NOMO-1 (cell line): ENCODE measurements at regions not wholly inside any gene's neighbourhood (a gene's known extent, or its start where the extent isn't known, plus 50 kb on each side); places are given as distances from the start of the nearest gene placed in this dataset.
"Not testable (repeated sequence)": the region's sequence is repeated elsewhere in the genome, so short reads cannot be mapped to it uniquely, and the experiment has no call there.

ENCODE experiments used
- DNase-seq, 2 experiments: peaks; one replicate each; lab custom pipeline; 2025; ENCODE audit not compliant: unreplicated experiment in 2 of 2; lab: John Stamatoyannopoulos, UW

- DNase-seq: no peak
Measured at GRCh38 chr7:115793958-115794702, 236.4 kb downstream of the TFEC start.

DNA sequence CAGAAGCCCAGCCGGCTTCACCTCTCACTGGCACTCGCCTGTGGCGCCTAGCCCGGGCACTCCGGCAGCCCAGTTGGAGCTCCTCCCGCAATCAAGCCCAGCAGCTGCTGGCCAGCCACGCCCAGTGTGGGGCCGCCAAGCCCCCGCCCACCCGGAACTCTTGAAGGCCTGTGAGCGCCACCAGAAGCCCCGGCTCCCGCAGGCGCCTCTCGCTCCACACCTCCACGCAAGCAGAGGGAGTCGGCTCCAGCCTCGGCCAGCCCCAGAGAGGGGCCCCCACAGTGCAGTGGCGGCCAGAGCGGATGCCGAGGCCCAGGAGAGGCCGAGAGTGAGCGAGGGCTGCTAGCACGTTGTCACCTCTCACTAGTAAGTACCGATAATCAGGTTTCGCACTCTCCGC is 240.7 kb downstream of the TFEC start:
- DNase-seq: no peak

DNA sequence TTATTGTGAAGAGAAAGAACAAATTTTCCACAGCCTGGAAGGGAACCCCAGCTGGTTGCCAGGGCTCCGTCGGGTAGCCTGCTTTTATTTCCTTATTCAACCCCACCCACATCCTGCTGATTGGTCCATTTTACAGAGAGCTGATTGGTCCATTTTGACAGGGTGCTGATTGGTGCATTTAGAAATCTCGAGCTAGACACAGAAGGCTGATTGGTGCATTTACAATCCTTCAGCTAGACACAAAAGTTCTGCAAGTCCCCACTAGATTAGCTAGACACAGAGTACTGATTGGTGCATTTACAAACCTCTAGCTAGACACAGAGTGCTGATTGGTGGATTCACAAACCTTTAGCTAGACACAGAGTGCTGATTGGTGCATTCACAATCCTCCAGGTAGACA is 241.1 kb downstream of the TFEC start:
- not testable (repeated sequence) for DNase-seq

GRCh38 chr7:115782696-115783490 is 247.7 kb downstream of the TFEC start:
- DNase-seq: no peak

- DNase-seq: no peak
Measured at GRCh38 chr7:115779561-115779960, 251.0 kb downstream of the TFEC start.

GRCh38 chr7:115775981-115776380 is 254.6 kb downstream of the TFEC start:
- DNase-seq: no peak

DNA sequence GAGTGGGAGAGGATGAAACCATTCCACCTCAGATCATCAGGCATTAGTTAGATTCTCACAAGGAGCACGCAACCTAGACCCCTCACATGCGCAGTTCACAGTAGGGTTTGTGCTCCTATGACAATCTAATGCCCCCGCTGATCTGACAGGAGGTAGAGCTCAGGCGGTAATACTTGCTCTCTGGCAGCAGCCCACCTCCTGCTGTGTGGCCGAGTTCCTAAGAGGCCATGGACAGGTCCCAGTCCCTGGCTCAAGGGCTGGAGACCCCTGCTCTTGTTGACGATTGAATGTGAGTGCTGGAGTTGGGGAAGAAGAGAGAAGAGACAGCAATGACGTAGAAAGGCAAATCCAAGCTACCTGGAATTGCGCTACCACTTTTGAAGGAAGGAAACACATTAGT is 267.2 kb downstream of the TFEC start:
- no peak for DNase-seq

DNA sequence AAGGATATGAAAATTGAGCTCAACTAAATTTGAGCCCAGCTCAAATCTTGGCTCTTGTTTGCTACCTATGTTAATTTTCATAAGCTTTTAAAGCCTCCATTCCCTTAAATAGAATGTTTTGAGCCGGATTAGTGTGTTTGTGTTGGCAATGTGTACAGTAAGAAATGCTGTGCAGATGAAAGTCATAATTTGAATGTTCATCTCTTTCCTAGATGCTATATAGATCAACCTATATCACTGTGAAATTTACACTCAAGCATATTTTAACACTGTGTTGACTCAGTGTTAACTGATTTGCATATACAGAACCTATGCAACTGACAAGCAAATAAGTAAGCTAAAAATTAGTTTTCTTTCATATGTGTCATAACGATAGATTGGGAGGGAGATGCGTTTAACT is 272.5 kb downstream of the TFEC start:
- no peak for DNase-seq

- DNase-seq: no peak
Measured at GRCh38 chr7:115754226-115754625, 276.3 kb downstream of the TFEC start.

GRCh38 chr7:115749924-115750323 is 280.6 kb downstream of the TFEC start:
- DNase-seq: no peak

GRCh38 chr7:115748123-115748738 is 282.3 kb downstream of the TFEC start:
- DNase-seq: no peak

DNA sequence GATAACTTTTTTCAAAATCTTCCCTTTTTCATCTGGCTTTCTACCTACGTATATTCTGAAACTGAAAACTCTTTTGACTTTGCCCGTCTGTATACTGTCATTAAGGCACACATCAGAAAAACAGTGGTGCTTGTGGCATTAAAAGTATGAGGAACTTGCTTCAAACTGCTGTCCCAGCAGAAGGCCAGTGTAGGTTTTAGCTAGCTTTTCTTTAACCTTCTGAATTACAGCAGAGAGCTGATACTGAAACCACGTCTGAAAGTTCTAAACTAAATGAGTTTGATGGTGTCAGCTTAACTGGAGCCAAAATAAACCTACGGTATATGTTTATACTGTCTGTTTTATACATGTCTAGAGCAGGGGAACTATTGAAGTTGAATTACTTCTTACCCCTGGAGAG is 283.4 kb downstream of the TFEC start:
- no peak for DNase-seq

- DNase-seq: no peak
Measured at GRCh38 chr7:115740043-115740442, 290.5 kb downstream of the TFEC start.

- DNase-seq: no peak
Measured at GRCh38 chr7:115734641-115735040, 295.9 kb downstream of the TFEC start.

GRCh38 chr7:115731796-115732471 is 298.6 kb downstream of the TFEC start:
- no peak for DNase-seq

- no peak for DNase-seq
Measured at GRCh38 chr7:115728518-115728917, 302.0 kb downstream of the TFEC start.

DNA sequence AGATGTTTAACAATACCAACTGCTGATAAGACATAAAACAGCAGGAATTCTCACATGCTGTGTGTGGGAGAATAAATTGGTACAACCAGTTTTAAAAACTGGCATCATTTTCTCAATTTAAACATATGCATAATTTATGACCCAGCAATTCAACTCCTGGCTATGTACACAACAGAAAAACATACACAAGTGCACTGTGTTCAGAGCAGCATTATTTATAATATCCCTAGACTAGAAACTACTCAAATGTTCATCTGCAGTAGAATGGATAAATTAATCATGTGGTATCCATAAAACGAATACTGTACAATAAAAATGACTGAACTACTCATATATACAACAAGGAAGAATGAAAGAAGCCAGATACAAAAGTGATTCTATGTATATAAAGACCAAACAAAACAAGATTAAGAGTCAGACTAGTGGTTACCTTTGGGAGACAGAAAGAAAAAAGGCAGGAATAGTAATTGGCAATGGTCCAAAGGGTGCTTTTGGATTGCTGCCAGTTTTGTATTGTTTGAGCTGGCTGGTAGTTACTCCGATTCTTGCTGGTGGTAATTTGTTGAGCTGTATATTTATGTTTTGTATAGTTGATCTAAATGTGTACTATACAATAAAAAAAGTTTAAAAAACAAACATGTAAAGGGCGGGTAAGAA is 306.0 kb downstream of the TFEC start:
- no peak for DNase-seq

GRCh38 chr7:115722302-115722977 is 308.1 kb downstream of the TFEC start:
- DNase-seq: no peak

- DNase-seq: no peak
Measured at GRCh38 chr7:115721293-115722217, 309.0 kb downstream of the TFEC start.
